CD4-positive, alpha-beta T cell (primary cell): ENCODE measurements at regions not wholly inside any gene's neighbourhood (a gene's known extent, or its start where the extent isn't known, plus 50 kb on each side); places are given as distances from the start of the nearest gene placed in this dataset.

ENCODE experiments used
- ATAC-seq: fragments of 200-7000 bp; cut with Tn5 transposase; one replicate; pipeline ENCODE4 v1.10.0; 2022; ENCODE audit warnings: mild to moderate bottlenecking; ENCODE audit not compliant: poor library complexity
- CTCF ChIA-PET: fragments of 350-600 bp; sonication (Branson Sonifier 250); formaldehyde crosslinking; loops from one replicate; lab custom pipeline; 2021; ENCODE audit warnings: antibody characterized with exemption, inconsistent platforms; lab: Charles Lee
- POLR2A ChIA-PET: fragments of 350-600 bp; sonication (Branson Sonifier 250); formaldehyde crosslinking; loops from one replicate; lab custom pipeline; 2021; ENCODE audit warnings: antibody characterized with exemption, inconsistent platforms; lab: Charles Lee
- DNase-seq, 14 experiments: peaks; one replicate each; pipeline ENCODE4 v3.0.0-alpha.2; 2013 to 2020; ENCODE audit warnings: mixed read lengths in 2 of 14
- H3K27ac ChIP-seq, 2 donors: one replicate each; pipeline versions ENCODE4 v1.5.1 to v1.7.0; 2013; ENCODE audit warnings: low read length in 2 of 2, low read depth in 1 of 2, mild to moderate bottlenecking in 1 of 2
- H3K27me3 ChIP-seq, 2 experiments: 1 replicate in 1 of 2; 2 replicates in 1 of 2; pipeline versions ENCODE4 v1.6.1 to v1.7.0; 2013; ENCODE audit warnings: low read length in 2 of 2, control low read depth in 1 of 2, mild to moderate bottlenecking in 1 of 2, moderate library complexity in 1 of 2; ENCODE audit not compliant: insufficient read depth in 2 of 2, control insufficient read depth in 1 of 2
- H3K36me3 ChIP-seq: one replicate; pipeline ENCODE4 v1.6.1; 2013; ENCODE audit warnings: low read length, control low read depth; ENCODE audit not compliant: insufficient read depth
- H3K4me1 ChIP-seq: one replicate; pipeline ENCODE4 v1.6.1; 2013; ENCODE audit warnings: low read length, control low read depth; ENCODE audit not compliant: insufficient read depth
- H3K4me3 ChIP-seq: one replicate; pipeline ENCODE4 v1.5.1; 2013; ENCODE audit warnings: mild to moderate bottlenecking, low read length, moderate library complexity
- H3K9me3 ChIP-seq, 2 experiments: 1 replicate in 1 of 2; 2 replicates in 1 of 2; pipeline versions ENCODE4 v1.6.1 to v1.7.0; 2013; ENCODE audit warnings: low read length in 2 of 2, mild to moderate bottlenecking in 2 of 2, control low read depth in 1 of 2, moderate library complexity in 1 of 2; ENCODE audit not compliant: control insufficient read depth in 1 of 2, insufficient read depth in 1 of 2
- H3K27ac Mint-ChIP-seq: one replicate; pipeline ENCODE4 v1.8.0; 2020; ENCODE audit warnings: mixed read lengths
- H3K27me3 Mint-ChIP-seq: one replicate; pipeline ENCODE4 v1.8.0; 2021; ENCODE audit warnings: mixed read lengths
- H3K36me3 Mint-ChIP-seq: one replicate; pipeline ENCODE4 v1.8.0; 2021; ENCODE audit warnings: low read depth, mixed read lengths
- H3K4me1 Mint-ChIP-seq: one replicate; pipeline ENCODE4 v1.8.0; 2021; ENCODE audit warnings: low read depth, mixed read lengths
- H3K4me3 Mint-ChIP-seq: one replicate; pipeline ENCODE4 v1.8.0; 2020; ENCODE audit warnings: mild to moderate bottlenecking, mixed read lengths
- H3K9me3 Mint-ChIP-seq: one replicate; pipeline ENCODE4 v1.8.0; 2020; ENCODE audit warnings: mixed read lengths
- intact Hi-C, 2 experiments: fragments of 100-400 bp; cut with DNase I in 1 of 2; cut with micrococcal nuclease in 1 of 2; formaldehyde crosslinking; loops; one replicate each; pipeline versions ENCODE4 v1.15.1 to v1.9.0; 2023 to 2025; cut with DNase I, micrococcal nuclease
- TF ChIP-seq, protein P1 (sequence below): fragments of 200-600 bp; IDR thresholded peaks from one replicate; pipeline ENCODE4 v1.8.0; 2022; ENCODE audit warnings: antibody characterized with exemption, mild to moderate bottlenecking

DNA sequence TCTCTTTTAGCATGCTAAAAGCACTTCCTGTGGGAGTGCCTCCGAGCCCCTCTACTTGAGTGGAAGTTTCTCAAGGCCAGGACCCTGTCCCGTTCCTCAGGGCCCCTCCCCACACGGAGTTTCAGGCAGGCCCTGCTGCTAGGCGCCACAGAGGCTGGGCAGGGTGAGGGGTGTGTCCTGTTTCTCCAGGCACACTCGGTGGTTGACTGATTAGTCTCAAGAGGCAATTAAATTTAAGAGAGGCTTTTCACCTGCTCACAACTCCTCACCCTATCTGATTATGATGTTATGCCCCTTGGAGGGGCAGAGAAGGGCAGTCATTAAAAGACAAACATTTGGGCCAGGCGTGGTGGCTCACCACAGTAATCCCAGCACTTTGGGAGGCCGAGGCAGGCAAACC lies 160.8 kb upstream of the HAAO start:
- H3K9me3 ChIP-seq = no peaks in the 10 kb centered on the region
- H3K27me3 ChIP-seq = no peaks in the 10 kb centered on the region
- H3K4me3 ChIP-seq = no peak overlapping the region
- CTCF ChIA-PET = no interaction called here
- no peak for DNase-seq
- no peaks in the 10 kb centered on the region for H3K36me3 ChIP-seq
- Mint-ChIP-seq H3K27ac (no peak overlapping the region), H3K9me3 (no peaks in the 10 kb centered on the region), H3K36me3 (no peaks in the 10 kb centered on the region), H3K27me3 (no peaks in the 10 kb centered on the region), H3K4me3 (no peak overlapping the region), H3K4me1 (no peaks in the 10 kb centered on the region)
- no peaks in the 10 kb centered on the region for H3K4me1 ChIP-seq
- intact Hi-C loops = no loop called here
- POLR2A ChIA-PET = interaction anchor here (0.7 kb wide), 1 partner anchor 1032 kb away, joined by 4 read pairs; no protein-coding TSS in a partner anchor
- TF ChIP-seq, protein P1, sequence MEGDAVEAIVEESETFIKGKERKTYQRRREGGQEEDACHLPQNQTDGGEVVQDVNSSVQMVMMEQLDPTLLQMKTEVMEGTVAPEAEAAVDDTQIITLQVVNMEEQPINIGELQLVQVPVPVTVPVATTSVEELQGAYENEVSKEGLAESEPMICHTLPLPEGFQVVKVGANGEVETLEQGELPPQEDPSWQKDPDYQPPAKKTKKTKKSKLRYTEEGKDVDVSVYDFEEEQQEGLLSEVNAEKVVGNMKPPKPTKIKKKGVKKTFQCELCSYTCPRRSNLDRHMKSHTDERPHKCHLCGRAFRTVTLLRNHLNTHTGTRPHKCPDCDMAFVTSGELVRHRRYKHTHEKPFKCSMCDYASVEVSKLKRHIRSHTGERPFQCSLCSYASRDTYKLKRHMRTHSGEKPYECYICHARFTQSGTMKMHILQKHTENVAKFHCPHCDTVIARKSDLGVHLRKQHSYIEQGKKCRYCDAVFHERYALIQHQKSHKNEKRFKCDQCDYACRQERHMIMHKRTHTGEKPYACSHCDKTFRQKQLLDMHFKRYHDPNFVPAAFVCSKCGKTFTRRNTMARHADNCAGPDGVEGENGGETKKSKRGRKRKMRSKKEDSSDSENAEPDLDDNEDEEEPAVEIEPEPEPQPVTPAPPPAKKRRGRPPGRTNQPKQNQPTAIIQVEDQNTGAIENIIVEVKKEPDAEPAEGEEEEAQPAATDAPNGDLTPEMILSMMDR = no peak
- no peak overlapping the region for H3K27ac ChIP-seq
- no peak for ATAC-seq

DNA sequence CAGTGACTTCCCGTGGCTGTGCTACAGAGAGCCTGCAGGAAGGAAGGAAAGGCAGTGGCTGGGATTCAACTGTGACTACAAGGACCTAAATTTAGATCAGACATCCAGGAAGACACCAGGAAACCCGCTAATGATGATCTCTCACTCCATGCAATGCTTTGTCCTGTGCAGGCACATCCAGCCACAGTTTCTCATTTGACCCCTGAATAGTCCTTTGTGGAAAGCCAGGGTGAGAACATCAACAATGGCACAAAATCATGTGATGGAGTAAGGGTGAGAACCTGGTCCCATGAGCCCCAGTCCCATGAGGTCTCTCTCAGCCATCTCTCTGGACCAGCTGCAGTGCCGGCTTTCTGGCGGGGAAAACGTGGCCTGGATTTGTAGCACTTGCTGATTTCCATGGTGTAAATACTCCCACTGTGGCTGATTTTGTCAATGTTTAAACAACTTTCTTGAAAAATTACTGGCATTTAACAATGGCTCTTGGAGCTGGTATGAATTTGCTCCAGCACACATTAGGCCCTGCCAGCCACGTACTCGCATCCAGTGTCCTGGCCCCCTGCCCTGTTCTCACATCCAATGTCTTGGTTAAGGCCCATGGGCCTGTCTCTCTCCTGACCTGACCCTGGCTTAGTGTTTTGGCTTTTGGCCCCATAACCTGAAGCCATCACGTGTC lies 159.0 kb upstream of the HAAO start:
- Mint-ChIP-seq H3K9me3 (no peaks in the 10 kb centered on the region), H3K4me3 (no peak overlapping the region), H3K27ac (no peak overlapping the region), H3K27me3 (no peaks in the 10 kb centered on the region), H3K36me3 (no peaks in the 10 kb centered on the region), H3K4me1 (peaks cover 6% of the 10 kb centered on the region)
- H3K9me3 ChIP-seq = no peaks in the 10 kb centered on the region
- no peaks in the 10 kb centered on the region for H3K27me3 ChIP-seq
- POLR2A ChIA-PET = no interaction called here
- intact Hi-C loops = no loop called here
- H3K36me3 ChIP-seq = no peaks in the 10 kb centered on the region
- DNase-seq (no peak), ATAC-seq (no peak)
- no peaks in the 10 kb centered on the region for H3K4me1 ChIP-seq
- TF ChIP-seq, protein P1 = no peak
- no peak overlapping the region for H3K27ac ChIP-seq
- H3K4me3 ChIP-seq = no peak overlapping the region
- CTCF ChIA-PET = no interaction called here

DNA sequence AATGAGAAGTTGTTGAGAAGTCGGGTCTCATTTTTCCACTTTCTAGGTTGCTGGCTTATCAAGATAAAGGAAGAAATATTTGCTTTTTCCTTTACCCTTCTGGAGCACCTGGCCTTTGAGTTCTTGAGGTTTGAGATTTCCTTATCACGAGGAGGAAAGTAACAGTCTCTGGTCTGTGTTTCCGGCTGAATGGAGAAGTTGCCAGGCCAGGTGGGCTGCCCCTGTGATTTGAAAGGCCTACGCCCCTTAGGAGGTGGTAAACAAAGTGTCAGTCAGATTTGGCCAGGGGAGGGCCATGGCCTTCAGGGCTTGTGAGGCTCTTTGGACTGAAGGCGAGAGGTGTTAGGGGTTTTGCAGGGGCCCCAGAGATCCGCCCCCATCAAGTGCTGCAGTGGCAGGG lies 156.7 kb upstream of the HAAO start:
- Histone ChIP-seq H3K36me3 (no peaks in the 10 kb centered on the region), H3K27me3 (no peaks in the 10 kb centered on the region), H3K27ac (no peak overlapping the region), H3K4me3 (no peak overlapping the region), H3K4me1 (no peaks in the 10 kb centered on the region), H3K9me3 (no peaks in the 10 kb centered on the region)
- ChIA-PET CTCF (no interaction called here), POLR2A (no interaction called here)
- H3K9me3 Mint-ChIP-seq = no peaks in the 10 kb centered on the region
- H3K36me3 Mint-ChIP-seq = no peaks in the 10 kb centered on the region
- no peak overlapping the region for H3K27ac Mint-ChIP-seq
- H3K27me3 Mint-ChIP-seq = no peaks in the 10 kb centered on the region
- intact Hi-C loops = loop anchor here (2.0 to 10.0 kb wide), 4 partner anchors 92 to 626 kb away; no protein-coding TSS in a partner anchor
- ATAC-seq (no peak), DNase-seq (no peak)
- TF ChIP-seq, protein P1 = no peak
- peaks cover 6% of the 10 kb centered on the region for H3K4me1 Mint-ChIP-seq
- no peak overlapping the region for H3K4me3 Mint-ChIP-seq
